ENCODE measurements at regions not wholly inside any gene's neighbourhood (a gene's known extent, or its start where the extent isn't known, plus 50 kb on each side); places are given as distances from the start of the nearest gene placed in this dataset.

- no peak overlapping the region for H2BK5ac ChIP-seq (ENCODE audit: insufficient read length, low read length)
- Mint-ChIP-seq H3K9me3 (peaks cover 68 to 82% of the 10 kb centered on the region in 2 experiments), H3K27ac (no peak overlapping the region), H3K4me3 (no peak overlapping the region), H3K36me3 (ENCODE audit: insufficient read depth in 1 of 3, low read depth in 3 of 3) (peaks cover 3 to 21% (median 9%) of the 10 kb centered on the region in 3 experiments; a peak in 5 of 7 replicates), H3K4me1 (no peaks in the 10 kb centered on the region), H3K27me3 (ENCODE audit: low read depth) (no peaks in the 10 kb centered on the region)
- no peaks in the 10 kb centered on the region for H3K79me2 ChIP-seq (ENCODE audit: insufficient read depth, low read length)
- H3K9ac ChIP-seq (ENCODE audit: extremely low read depth, insufficient read length, low read length): no peak overlapping the region
- no peak overlapping the region for H2BK12ac ChIP-seq (ENCODE audit: insufficient read length, low read depth, low read length)
- H2AFZ ChIP-seq (ENCODE audit: low read length): no peak overlapping the region
- no peak overlapping the region for H2AK5ac ChIP-seq (ENCODE audit: insufficient read length, low read length)
- H3K4ac ChIP-seq (ENCODE audit: low read depth, low read length): no peak overlapping the region
- H4K91ac ChIP-seq (ENCODE audit: insufficient read length, low read depth, low read length): no peak overlapping the region
- no peak overlapping the region for H3K4me2 ChIP-seq (ENCODE audit: insufficient read depth, insufficient read length, low read length)
- H2BK15ac ChIP-seq (ENCODE audit: low read depth, low read length): no peak overlapping the region
- no peak overlapping the region for H3K18ac ChIP-seq (ENCODE audit: insufficient read length, low read depth, low read length)
- H3K23ac ChIP-seq (ENCODE audit: insufficient read length, low read depth, low read length): no peak overlapping the region
- H2BK20ac ChIP-seq (ENCODE audit: low read depth, low read length, poor library complexity, severe bottlenecking): no peak overlapping the region
- H3K23me2 ChIP-seq (ENCODE audit: insufficient read length, low read depth, low read length, poor library complexity, severe bottlenecking): no peaks in the 10 kb centered on the region
- H2BK120ac ChIP-seq (ENCODE audit: low read depth, low read length, poor library complexity, severe bottlenecking): no peak overlapping the region
- no peak overlapping the region for H3K14ac ChIP-seq (ENCODE audit: insufficient read depth, low read length)
- no peak overlapping the region for H3T11ph ChIP-seq (ENCODE audit: low read length)
- no peaks in the 10 kb centered on the region for H3K27me3 ChIP-seq (ENCODE audit: insufficient read depth, low read length)
- no peaks in the 10 kb centered on the region for H4K20me1 ChIP-seq (ENCODE audit: control insufficient read depth, insufficient read depth, insufficient read length)
- no peak overlapping the region for H3K56ac ChIP-seq (ENCODE audit: insufficient read length, low read depth, low read length)
- H3K27ac ChIP-seq (ENCODE audit: insufficient read length, low read depth, low read length): no peak overlapping the region
- no peak for TF ChIP-seq CTCF (conservative IDR thresholded peaks at IDR 0.05)
- no peak overlapping the region for H4K8ac ChIP-seq (replicated peaks; ENCODE audit: insufficient read length, low read depth, low read length)
- no peak for DNase-seq
- H4K5ac ChIP-seq (ENCODE audit: insufficient read length, low read depth, low read length): no peak overlapping the region
- WGBS (ENCODE audit: extremely low coverage, insufficient read length, low lambda C conversion rate): no CpG with 5 or more reads among the region's 1 CpG
- H3K4me1 ChIP-seq (ENCODE audit: insufficient read depth, low read length): no peaks in the 10 kb centered on the region
- no peaks in the 10 kb centered on the region for H3K79me1 ChIP-seq (ENCODE audit: insufficient read depth, low read depth, low read length, poor library complexity, severe bottlenecking)
- H3K9me3 ChIP-seq (ENCODE audit: control insufficient read depth, low read depth, low read length): no peaks in the 10 kb centered on the region
Observed at GRCh38 chrX:142084611-142085010, 120.5 kb downstream of the MAGEC2 start.

Measured in H9 (cell line).